Calu3 (cell line): ENCODE measurements at regions not wholly inside any gene's neighbourhood (a gene's known extent, or its start where the extent isn't known, plus 50 kb on each side); places are given as distances from the start of the nearest gene placed in this dataset.
"Not testable (repeated sequence)": the region's sequence is repeated elsewhere in the genome, so short reads cannot be mapped to it uniquely, and the experiment has no call there.

ENCODE experiments used
- BruUV-seq: library from RNA; stranded (reverse); fragments of 400-500 nt; replicated peaks from 2 replicates; lab custom pipeline; 2021; lab: Mats Ljungman, UMichigan
- CTCF ChIA-PET: fragments of 300-600 bp; sonication (Branson Sonifier 250); formaldehyde crosslinking; loops from one replicate; lab custom pipeline; 2022; ENCODE audit warnings: antibody characterized with exemption; lab: Charles Lee
- DNase-seq: peaks from one replicate; pipeline ENCODE4 v3.0.0; 2022
- H3K27ac Mint-ChIP-seq: one replicate; pipeline ENCODE4 v1.8.0; 2022; ENCODE audit warnings: mixed read lengths; ENCODE audit not compliant: unreplicated experiment
- H3K27me3 Mint-ChIP-seq: one replicate; pipeline ENCODE4 v1.8.0; 2022; ENCODE audit warnings: mixed read lengths; ENCODE audit not compliant: unreplicated experiment
- H3K36me3 Mint-ChIP-seq: one replicate; pipeline ENCODE4 v1.8.0; 2022; ENCODE audit warnings: mild to moderate bottlenecking, moderate library complexity, mixed read lengths; ENCODE audit not compliant: insufficient read depth, unreplicated experiment
- H3K4me1 Mint-ChIP-seq: one replicate; pipeline ENCODE4 v1.8.0; 2022; ENCODE audit warnings: mild to moderate bottlenecking, low read depth, mixed read lengths; ENCODE audit not compliant: unreplicated experiment
- H3K4me3 Mint-ChIP-seq: one replicate; pipeline ENCODE4 v1.8.0; 2022; ENCODE audit warnings: mild to moderate bottlenecking, low read depth, moderate library complexity, mixed read lengths; ENCODE audit not compliant: unreplicated experiment
- H3K9me3 Mint-ChIP-seq: one replicate; pipeline ENCODE4 v1.8.0; 2022; ENCODE audit warnings: low read depth, mixed read lengths; ENCODE audit not compliant: unreplicated experiment
- intact Hi-C: fragments of 100-400 bp; cut with micrococcal nuclease; formaldehyde crosslinking; loops from one replicate; pipeline ENCODE4 v1.10.0; 2022; ENCODE audit not compliant: unreplicated experiment
- TF ChIP-seq, protein P1 (sequence below): fragments of 200-600 bp; IDR thresholded peaks from one replicate; pipeline ENCODE4 v1.8.0; 2022; ENCODE audit warnings: antibody characterized with exemption; ENCODE audit not compliant: unreplicated experiment

DNA sequence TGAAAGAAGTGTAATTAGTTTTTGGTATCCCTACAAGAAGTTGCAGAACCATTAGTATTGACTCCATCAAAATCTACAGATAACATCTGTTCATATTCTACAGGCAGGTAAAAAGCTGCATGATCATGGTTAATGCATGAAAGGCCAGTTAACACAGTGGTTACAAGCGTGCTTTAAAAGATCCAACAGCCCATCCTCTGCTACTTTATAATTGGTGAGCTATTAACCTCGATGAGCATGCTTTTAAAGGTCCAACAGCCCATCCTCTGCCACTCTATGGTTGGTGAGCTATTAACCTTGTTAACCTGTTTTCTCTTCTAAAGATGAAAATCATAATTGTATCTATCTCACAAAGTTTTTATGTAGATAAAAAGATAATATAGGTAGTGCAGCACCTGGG lies 289.3 kb downstream of the DUSP6 start:
- H3K4me1 Mint-ChIP-seq = peaks cover 65% of the 10 kb centered on the region
- no peaks in the 10 kb centered on the region for H3K36me3 Mint-ChIP-seq

DNA sequence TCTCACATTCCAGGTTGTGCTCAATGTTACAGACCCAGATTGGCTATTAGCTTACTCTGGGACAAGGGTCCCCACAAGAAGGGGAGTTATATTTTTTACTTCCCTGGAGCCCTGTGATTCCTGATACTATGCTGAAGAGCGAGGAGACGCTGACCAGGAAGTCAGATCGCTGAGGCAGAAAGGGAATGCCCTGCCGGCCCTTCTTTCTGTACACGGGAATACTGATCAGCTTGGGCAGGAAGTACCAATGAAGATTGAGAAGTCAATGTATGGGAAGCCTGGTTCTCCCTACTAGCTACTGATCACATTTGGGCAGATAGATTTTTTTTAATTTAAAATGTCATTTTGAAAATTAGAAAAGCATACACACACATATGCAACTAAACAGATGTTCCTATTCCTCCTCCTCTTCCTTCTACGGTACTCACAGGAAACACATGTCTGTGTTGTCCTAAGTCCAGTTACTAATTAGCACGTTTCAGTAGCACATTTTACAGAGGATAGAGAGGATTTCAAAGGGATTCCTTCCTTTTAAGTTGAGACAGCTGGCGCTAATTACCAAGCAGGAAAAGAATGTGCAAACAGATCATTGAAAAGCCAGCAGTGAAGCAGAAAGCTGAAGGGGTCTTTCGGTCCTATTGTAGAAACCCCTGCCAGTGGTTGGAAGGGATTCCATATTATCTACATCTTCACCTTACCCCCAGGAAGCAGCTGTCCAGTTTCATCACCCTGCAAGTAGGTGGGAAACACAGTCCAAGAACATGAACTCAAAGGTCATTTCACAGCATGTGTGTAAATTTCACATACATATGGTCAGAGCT lies 292.4 kb downstream of the DUSP6 start:
- no peak for DNase-seq
- Mint-ChIP-seq H3K36me3 (no peaks in the 10 kb centered on the region), H3K27ac (no peak overlapping the region), H3K27me3 (no peaks in the 10 kb centered on the region), H3K4me3 (no peak overlapping the region), H3K9me3 (no peaks in the 10 kb centered on the region), H3K4me1 (peaks cover 45% of the 10 kb centered on the region)
- TF ChIP-seq, protein P1, sequence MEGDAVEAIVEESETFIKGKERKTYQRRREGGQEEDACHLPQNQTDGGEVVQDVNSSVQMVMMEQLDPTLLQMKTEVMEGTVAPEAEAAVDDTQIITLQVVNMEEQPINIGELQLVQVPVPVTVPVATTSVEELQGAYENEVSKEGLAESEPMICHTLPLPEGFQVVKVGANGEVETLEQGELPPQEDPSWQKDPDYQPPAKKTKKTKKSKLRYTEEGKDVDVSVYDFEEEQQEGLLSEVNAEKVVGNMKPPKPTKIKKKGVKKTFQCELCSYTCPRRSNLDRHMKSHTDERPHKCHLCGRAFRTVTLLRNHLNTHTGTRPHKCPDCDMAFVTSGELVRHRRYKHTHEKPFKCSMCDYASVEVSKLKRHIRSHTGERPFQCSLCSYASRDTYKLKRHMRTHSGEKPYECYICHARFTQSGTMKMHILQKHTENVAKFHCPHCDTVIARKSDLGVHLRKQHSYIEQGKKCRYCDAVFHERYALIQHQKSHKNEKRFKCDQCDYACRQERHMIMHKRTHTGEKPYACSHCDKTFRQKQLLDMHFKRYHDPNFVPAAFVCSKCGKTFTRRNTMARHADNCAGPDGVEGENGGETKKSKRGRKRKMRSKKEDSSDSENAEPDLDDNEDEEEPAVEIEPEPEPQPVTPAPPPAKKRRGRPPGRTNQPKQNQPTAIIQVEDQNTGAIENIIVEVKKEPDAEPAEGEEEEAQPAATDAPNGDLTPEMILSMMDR = no peak
- CTCF ChIA-PET = no interaction called here
- no TSS peak for BruUV-seq
- intact Hi-C loops = no loop called here

More for the DNA sequence above, 289.3 kb downstream of the DUSP6 start:
- no TSS peak for BruUV-seq
- TF ChIP-seq, protein P1 = no peak
- CTCF ChIA-PET = interaction anchor here (0.8 to 1.4 kb wide), 4 partner anchors 10 to 445 kb away, joined by 3 to 7 read pairs (median 3); partner anchors contain the start of gene DUSP6
- no peak overlapping the region for H3K4me3 Mint-ChIP-seq
- intact Hi-C loops = no loop called here
- no peak overlapping the region for H3K27ac Mint-ChIP-seq
- H3K9me3 Mint-ChIP-seq = no peaks in the 10 kb centered on the region
- no peak for DNase-seq
- no peaks in the 10 kb centered on the region for H3K27me3 Mint-ChIP-seq

DNA sequence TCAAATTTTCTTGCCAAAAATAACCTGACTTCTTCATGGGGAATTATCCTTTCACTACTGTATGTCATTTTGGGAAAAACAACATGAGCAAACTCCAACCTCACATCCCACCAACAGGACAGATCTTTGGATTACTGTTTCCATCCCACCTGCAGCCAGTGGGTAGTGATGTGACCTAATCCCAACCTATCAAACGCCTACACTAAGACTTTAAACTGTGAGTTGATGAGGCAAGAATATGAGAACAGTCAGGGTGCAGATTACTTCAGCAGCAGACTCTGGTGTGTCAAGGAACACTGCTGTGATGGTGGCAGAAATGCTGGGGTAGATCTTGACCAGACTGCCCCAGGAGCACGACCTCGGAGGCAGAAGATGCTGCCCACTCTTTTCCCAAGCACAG lies 293.2 kb downstream of the DUSP6 start:
- no TSS peak for BruUV-seq
- Mint-ChIP-seq H3K4me3 (no peak overlapping the region), H3K27me3 (no peaks in the 10 kb centered on the region), H3K27ac (no peak overlapping the region), H3K9me3 (no peaks in the 10 kb centered on the region), H3K4me1 (peaks cover 36% of the 10 kb centered on the region), H3K36me3 (no peaks in the 10 kb centered on the region)
- no peak for DNase-seq
- intact Hi-C loops = no loop called here
- TF ChIP-seq, protein P1 = no peak
- CTCF ChIA-PET = interaction anchor here (0.7 kb wide), 1 partner anchor 204 kb away, joined by 3 read pairs; no protein-coding TSS in a partner anchor

DNA sequence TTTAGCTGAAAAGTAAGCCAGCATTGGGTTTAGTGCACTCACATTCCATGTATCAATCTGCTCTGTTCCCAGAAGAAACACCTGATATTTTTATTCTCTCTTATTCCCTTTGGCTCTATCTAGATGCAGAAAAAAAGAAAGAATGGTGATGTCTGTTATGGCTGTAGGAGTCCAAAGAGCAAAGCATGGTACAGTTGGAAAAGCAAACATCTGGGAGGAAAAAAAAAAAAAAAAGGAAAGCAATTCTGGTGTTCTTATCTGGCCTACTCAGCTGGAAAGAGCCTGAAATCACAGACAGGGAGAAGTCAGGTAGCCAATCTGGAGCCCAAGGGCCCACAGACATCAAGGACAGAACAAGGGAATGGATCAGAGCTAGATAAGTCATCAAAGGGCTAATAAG lies 293.9 kb downstream of the DUSP6 start:
- CTCF ChIA-PET = interaction anchor here (0.7 kb wide), 1 partner anchor 204 kb away, joined by 3 read pairs; no protein-coding TSS in a partner anchor
- Mint-ChIP-seq H3K27ac (no peak overlapping the region), H3K4me3 (no peak overlapping the region), H3K4me1 (peaks cover 31% of the 10 kb centered on the region), H3K27me3 (no peaks in the 10 kb centered on the region), H3K36me3 (no peaks in the 10 kb centered on the region), H3K9me3 (peaks cover 4% of the 10 kb centered on the region)
- intact Hi-C loops = no loop called here
- DNase-seq = no peak
- no TSS peak for BruUV-seq
- TF ChIP-seq, protein P1 = no peak

DNA sequence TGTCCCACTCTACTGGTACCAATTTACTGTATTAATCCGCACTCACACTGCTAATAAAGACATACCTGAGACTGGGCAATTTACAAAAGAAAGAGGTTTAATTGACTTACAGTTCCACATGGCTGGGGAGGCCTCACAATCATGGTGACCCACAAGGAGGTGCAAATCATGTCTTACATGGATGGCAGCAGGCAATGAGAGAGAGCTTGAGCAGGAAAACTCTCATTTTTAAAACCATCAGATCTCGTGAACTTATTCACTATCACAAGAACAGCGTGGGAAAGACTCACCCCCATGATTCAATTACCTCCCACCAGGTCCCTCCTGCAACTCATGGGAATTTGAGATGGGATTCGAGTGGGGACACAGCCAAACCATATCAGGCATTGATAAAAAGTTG lies 298.5 kb downstream of the DUSP6 start:
- H3K27me3 Mint-ChIP-seq, BruUV-seq, H3K9me3 Mint-ChIP-seq, H3K4me3 Mint-ChIP-seq, H3K4me1 Mint-ChIP-seq, H3K36me3 Mint-ChIP-seq, CTCF ChIA-PET, DNase-seq, H3K27ac Mint-ChIP-seq: not testable (repeated sequence)
- intact Hi-C loops = loop anchor here (5.0 kb wide), 1 partner anchor 173 kb away; no protein-coding TSS in a partner anchor
